Endothelial cell (in vitro differentiated cells): ENCODE measurements at regions not wholly inside any gene's neighbourhood (a gene's known extent, or its start where the extent isn't known, plus 50 kb on each side); places are given as distances from the start of the nearest gene placed in this dataset.
A peak's percentile ranks its signal among the peaks of the same experiment; 100 is the strongest.

ENCODE experiments used
- DNase-seq: peaks from one replicate; pipeline ENCODE4 v3.0.0; 2021; ENCODE audit warnings: low spot score
- H3K27ac Mint-ChIP-seq: one replicate; pipeline ENCODE4 v1.8.0; 2021; ENCODE audit warnings: mixed read lengths, inconsistent platforms; ENCODE audit not compliant: unreplicated experiment
- H3K27me3 Mint-ChIP-seq: one replicate; pipeline ENCODE4 v1.8.0; 2021; ENCODE audit warnings: mild to moderate bottlenecking, moderate library complexity, mixed read lengths, inconsistent platforms; ENCODE audit not compliant: unreplicated experiment
- H3K36me3 Mint-ChIP-seq: one replicate; pipeline ENCODE4 v1.8.0; 2021; ENCODE audit warnings: mild to moderate bottlenecking, low read depth, mixed read lengths, inconsistent platforms; ENCODE audit not compliant: unreplicated experiment
- H3K4me1 Mint-ChIP-seq: one replicate; pipeline ENCODE4 v1.8.0; 2021; ENCODE audit warnings: mild to moderate bottlenecking, mixed read lengths, inconsistent platforms; ENCODE audit not compliant: unreplicated experiment
- H3K4me3 Mint-ChIP-seq: one replicate; pipeline ENCODE4 v1.8.0; 2021; ENCODE audit warnings: mild to moderate bottlenecking, mixed read lengths, inconsistent platforms; ENCODE audit not compliant: unreplicated experiment
- H3K9me3 Mint-ChIP-seq: one replicate; pipeline ENCODE4 v1.8.0; 2021; ENCODE audit warnings: mixed read lengths, inconsistent platforms; ENCODE audit not compliant: unreplicated experiment
- CTCF ChIP-seq: fragments of 200-600 bp; sonication (generic); IDR thresholded peaks from one replicate; pipeline ENCODE4 v1.5.0; 2021; ENCODE audit warnings: antibody characterized with exemption; ENCODE audit not compliant: unreplicated experiment

- no peak overlapping the region for H3K27ac Mint-ChIP-seq
Observed at GRCh38 chr2:40955042-40955441, 503.2 kb upstream of the SLC8A1 start.

DNA sequence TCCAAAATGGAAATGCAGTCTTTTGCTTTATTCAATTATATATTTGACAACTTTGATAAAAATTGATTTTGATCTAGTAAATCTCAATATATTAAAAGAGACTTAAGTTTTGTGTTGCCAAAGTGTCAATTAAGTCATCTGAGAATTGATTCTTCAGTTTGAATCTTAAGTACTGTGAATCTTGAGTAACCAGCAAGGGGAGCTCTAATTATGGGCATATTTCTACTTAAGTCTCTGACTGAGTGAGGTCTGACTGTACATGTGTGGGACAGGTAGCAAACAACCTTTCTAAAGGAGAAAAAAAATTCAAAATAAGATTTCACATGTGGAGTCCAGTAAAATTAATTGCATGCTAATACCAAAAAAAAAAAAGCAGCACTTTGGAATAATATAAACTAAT lies 503.7 kb upstream of the SLC8A1 start:
- no peak for TF ChIP-seq CTCF
- DNase-seq: no peak

More at GRCh38 chr2:40955042-40955441, 503.2 kb upstream of the SLC8A1 start:
- H3K36me3 Mint-ChIP-seq: no peaks in the 10 kb centered on the region
- no peaks in the 10 kb centered on the region for H3K9me3 Mint-ChIP-seq
- no peaks in the 10 kb centered on the region for H3K27me3 Mint-ChIP-seq
- no peak for DNase-seq
- no peak for TF ChIP-seq CTCF
- H3K4me1 Mint-ChIP-seq: peaks cover 4% of the 10 kb centered on the region
- no peak overlapping the region for H3K4me3 Mint-ChIP-seq

DNA sequence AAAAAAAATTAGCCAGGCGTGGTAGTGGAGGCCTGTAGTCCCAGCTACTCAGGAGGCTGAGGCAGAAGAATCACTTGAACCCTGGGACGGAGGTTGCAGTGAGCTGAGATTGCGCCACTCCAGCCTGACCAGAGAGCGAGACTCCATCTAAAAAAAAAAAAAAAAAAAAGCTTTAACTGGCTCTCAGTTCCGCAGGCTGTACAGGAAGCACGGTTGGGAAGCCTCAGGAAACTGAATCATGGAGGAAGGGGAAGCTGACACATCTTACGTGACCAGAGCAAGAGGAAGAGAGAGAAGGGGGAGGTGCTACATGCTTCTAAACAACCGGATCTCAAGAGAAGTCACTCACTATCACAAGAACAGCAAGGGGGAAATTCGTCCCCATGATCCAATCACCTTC lies 505.6 kb upstream of the SLC8A1 start:
- Mint-ChIP-seq H3K36me3 (no peaks in the 10 kb centered on the region), H3K27ac (peak overlapping the region; percentile 88), H3K27me3 (no peaks in the 10 kb centered on the region), H3K4me3 (no peak overlapping the region), H3K4me1 (peaks cover 4% of the 10 kb centered on the region), H3K9me3 (no peaks in the 10 kb centered on the region)
- DNase-seq: peak; percentile 11
- no peak for TF ChIP-seq CTCF

More for the DNA sequence above, 503.7 kb upstream of the SLC8A1 start:
- Mint-ChIP-seq H3K27me3 (no peaks in the 10 kb centered on the region), H3K36me3 (no peaks in the 10 kb centered on the region), H3K27ac (no peak overlapping the region), H3K4me3 (no peak overlapping the region), H3K9me3 (no peaks in the 10 kb centered on the region), H3K4me1 (peaks cover 4% of the 10 kb centered on the region)

DNA sequence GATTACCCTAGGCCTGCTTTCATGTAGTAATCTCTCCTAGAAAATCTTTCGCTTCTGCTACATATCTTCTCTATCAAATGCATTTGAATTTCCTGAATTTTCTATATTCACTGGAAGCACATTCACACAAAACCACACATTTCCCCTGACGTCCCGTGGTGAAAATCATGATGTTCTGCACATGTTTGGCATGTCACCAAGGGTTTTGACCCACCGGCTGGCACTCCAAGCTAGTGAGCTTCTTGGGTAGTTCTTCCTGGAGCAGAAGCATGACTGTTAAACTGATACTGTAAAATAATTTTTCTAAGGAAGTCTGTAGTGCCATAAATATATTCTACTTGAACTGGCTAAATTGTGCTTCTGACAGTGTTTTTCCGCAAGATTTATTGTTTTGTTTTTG lies 510.1 kb upstream of the SLC8A1 start:
- TF ChIP-seq CTCF: no peak
- Mint-ChIP-seq H3K4me3 (no peak overlapping the region), H3K4me1 (peaks cover 4% of the 10 kb centered on the region), H3K27me3 (no peaks in the 10 kb centered on the region), H3K27ac (no peak overlapping the region), H3K9me3 (no peaks in the 10 kb centered on the region), H3K36me3 (no peaks in the 10 kb centered on the region)
- no peak for DNase-seq

- H3K9me3 Mint-ChIP-seq: no peaks in the 10 kb centered on the region
- no peaks in the 10 kb centered on the region for H3K36me3 Mint-ChIP-seq
- H3K4me3 Mint-ChIP-seq: no peak overlapping the region
- no peak for TF ChIP-seq CTCF
- H3K4me1 Mint-ChIP-seq: no peaks in the 10 kb centered on the region
- peaks cover 1% of the 10 kb centered on the region for H3K27me3 Mint-ChIP-seq
- no peak overlapping the region for H3K27ac Mint-ChIP-seq
- DNase-seq: no peak
Observed at GRCh38 chr2:40964509-40965250, 512.8 kb upstream of the SLC8A1 start.
